ENCODE measurements at regions not wholly inside any gene's neighbourhood (a gene's known extent, or its start where the extent isn't known, plus 50 kb on each side); places are given as distances from the start of the nearest gene placed in this dataset.
"Not testable (repeated sequence)": the region's sequence is repeated elsewhere in the genome, so short reads cannot be mapped to it uniquely, and the experiment has no call there.

DNA sequence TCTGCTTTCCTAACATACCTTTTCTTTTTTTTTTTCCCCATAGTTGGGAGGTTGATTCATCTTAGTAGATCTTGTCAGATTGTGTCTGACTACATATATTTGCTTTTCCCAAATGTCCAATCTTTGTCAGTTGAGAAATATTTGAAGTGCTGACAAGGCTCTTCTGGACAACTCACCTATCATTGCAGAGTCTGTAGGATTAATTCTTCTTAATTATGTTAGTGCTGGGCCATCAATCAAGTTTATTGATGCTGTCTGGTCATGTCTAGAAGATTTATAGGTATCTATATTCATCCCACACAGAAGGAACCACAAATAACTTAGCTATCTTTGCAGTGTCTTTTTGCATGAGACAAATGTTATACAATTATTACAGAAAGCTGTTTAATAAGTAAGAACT is 310.6 kb downstream of the ACTR3B start:
- ChIA-PET CTCF (no interaction called here), POLR2A (no interaction called here)
- H3K27me3 ChIP-seq (ENCODE audit: control insufficient read depth, insufficient read depth, low read length), result no peaks in the 10 kb centered on the region
- TF ChIP-seq, protein P1, sequence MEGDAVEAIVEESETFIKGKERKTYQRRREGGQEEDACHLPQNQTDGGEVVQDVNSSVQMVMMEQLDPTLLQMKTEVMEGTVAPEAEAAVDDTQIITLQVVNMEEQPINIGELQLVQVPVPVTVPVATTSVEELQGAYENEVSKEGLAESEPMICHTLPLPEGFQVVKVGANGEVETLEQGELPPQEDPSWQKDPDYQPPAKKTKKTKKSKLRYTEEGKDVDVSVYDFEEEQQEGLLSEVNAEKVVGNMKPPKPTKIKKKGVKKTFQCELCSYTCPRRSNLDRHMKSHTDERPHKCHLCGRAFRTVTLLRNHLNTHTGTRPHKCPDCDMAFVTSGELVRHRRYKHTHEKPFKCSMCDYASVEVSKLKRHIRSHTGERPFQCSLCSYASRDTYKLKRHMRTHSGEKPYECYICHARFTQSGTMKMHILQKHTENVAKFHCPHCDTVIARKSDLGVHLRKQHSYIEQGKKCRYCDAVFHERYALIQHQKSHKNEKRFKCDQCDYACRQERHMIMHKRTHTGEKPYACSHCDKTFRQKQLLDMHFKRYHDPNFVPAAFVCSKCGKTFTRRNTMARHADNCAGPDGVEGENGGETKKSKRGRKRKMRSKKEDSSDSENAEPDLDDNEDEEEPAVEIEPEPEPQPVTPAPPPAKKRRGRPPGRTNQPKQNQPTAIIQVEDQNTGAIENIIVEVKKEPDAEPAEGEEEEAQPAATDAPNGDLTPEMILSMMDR (IDR thresholded peaks at IDR 0.05; ENCODE audit: insufficient read depth, low read depth, low read length), result no peak
- H3K4me3 ChIP-seq (ENCODE audit: low read depth, low read length), result no peak overlapping the region
- H3K36me3 ChIP-seq (ENCODE audit: control insufficient read depth, insufficient read depth, low read length), result no peaks in the 10 kb centered on the region
- no peak for DNase-seq (ENCODE audit: low read depth)

DNA sequence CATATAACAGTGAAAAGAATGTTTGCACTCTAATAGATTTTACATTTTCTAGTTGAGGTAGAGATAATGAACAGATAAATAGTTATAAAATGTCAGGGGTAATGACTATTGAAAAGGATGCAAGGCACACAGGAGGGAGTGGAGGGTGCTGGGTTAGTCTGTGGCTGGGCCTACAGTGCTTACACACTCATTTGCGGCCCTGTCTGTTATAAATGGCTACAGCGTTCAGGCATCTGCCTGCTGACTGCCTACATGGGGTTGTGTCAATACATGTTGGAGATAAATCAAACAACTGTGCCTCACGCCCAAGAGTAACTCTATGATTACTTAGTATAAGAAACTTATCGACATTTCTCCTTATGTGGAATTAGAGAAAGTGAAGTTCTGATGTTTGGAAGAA is 313.3 kb downstream of the ACTR3B start:
- Histone ChIP-seq H3K4me3 (ENCODE audit: low read depth, low read length) (no peak overlapping the region), H3K36me3 (ENCODE audit: control insufficient read depth, insufficient read depth, low read length) (no peaks in the 10 kb centered on the region), H3K27me3 (ENCODE audit: control insufficient read depth, insufficient read depth, low read length) (no peaks in the 10 kb centered on the region)
- no peak for DNase-seq (ENCODE audit: low read depth)
- ChIA-PET CTCF (no interaction called here), POLR2A (no interaction called here)
- TF ChIP-seq, protein P1 (IDR thresholded peaks at IDR 0.05; ENCODE audit: insufficient read depth, low read depth, low read length), result no peak

DNA sequence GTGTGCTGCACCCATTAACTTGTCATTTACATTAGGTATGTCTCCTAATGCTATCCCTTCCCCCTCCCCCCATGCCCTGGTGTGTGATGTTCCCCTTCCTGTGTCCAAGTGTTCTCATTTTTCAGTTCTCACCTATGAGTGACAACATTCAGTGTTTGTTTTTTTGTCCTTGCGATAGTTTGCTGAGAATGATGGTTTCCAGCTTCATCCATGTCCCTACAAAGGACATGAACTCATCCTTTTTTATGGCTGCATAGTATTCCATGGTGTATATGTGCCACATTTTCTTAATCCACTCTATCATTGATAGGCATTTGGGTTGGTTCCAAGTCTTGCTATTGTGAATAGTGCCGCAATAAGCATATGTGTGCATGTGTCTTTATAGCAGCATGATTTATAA is 316.7 kb downstream of the ACTR3B start:
- POLR2A ChIA-PET; DNase-seq (ENCODE audit: low read depth); H3K27me3 ChIP-seq (ENCODE audit: control insufficient read depth, insufficient read depth, low read length); H3K4me3 ChIP-seq (ENCODE audit: low read depth, low read length); H3K36me3 ChIP-seq (ENCODE audit: control insufficient read depth, insufficient read depth, low read length): not testable (repeated sequence)
- CTCF ChIA-PET, result interaction anchor here (0.6 kb wide), 1 partner anchor 1702 kb away, joined by 3 read pairs; no protein-coding TSS in a partner anchor

DNA sequence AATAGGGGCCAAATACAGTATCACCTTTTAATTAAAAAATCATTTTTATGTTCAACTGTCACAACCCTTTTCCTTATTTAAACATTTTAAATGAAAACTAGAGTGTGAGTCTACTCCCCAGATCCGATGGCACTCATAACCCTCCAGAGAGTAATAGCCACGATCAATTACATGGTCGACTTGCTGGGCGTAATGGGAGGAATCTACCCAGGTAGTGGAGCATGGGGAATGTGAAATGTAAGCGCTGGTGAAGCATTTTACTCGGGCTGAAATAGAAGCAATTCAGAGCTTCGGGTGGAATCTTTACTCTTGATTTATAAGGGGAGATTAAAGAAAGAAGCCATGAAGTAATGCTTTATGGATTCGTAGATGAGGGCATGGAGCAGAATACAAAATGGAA is 321.9 kb downstream of the ACTR3B start:
- Histone ChIP-seq H3K27me3 (ENCODE audit: control insufficient read depth, insufficient read depth, low read length) (no peaks in the 10 kb centered on the region), H3K36me3 (ENCODE audit: control insufficient read depth, insufficient read depth, low read length) (no peaks in the 10 kb centered on the region), H3K4me3 (ENCODE audit: low read depth, low read length) (no peak overlapping the region)
- TF ChIP-seq, protein P1 (IDR thresholded peaks at IDR 0.05; ENCODE audit: insufficient read depth, low read depth, low read length), result no peak
- ChIA-PET POLR2A (no interaction called here), CTCF (no interaction called here)
- no peak for DNase-seq (ENCODE audit: low read depth)

DNA sequence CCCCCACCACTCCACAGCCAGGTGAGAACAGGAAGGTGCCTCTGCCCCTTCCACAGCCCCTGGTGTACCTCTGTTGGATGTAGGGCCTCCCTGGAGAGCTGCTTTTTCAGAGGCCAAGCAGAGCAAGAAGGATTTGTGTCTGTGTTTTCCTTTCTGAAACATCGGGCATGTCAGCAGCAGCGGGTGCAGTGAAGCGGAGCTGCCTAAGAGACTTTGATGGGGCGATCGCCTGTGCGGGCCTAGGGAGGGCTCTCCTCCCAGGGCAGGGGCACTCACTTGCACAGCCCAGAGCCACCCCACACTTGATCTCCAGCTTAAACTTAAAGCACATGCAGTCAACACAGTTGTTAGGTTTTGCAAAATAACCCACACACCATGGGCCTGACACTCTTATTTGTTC is 324.7 kb downstream of the ACTR3B start:
- POLR2A ChIA-PET, result no interaction called here
- Histone ChIP-seq H3K4me3 (ENCODE audit: low read depth, low read length) (no peak overlapping the region), H3K27me3 (ENCODE audit: control insufficient read depth, insufficient read depth, low read length) (no peaks in the 10 kb centered on the region), H3K36me3 (ENCODE audit: control insufficient read depth, insufficient read depth, low read length) (no peaks in the 10 kb centered on the region)
- no peak for DNase-seq (ENCODE audit: low read depth)
- CTCF ChIA-PET, result no interaction called here
- TF ChIP-seq, protein P1 (IDR thresholded peaks at IDR 0.05; ENCODE audit: insufficient read depth, low read depth, low read length), result no peak

DNA sequence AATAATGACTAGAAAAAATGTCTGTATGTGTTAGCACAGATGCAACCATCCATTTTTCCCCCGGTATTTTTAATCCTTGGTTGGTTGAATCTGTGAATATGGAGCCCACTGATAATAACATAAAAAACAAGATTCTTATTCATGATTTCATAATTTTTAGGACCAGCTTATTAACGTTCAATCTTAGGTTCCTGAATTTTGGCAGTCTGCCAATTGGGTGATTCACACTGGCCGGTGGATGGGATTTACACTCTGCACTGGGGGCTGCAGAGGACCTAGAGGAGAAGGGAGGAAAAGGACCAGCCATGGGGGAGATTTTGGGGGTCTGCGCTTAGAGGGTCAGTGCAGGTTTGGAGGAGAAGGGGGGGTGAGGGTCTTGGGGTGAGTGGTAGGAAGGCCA is 327.9 kb downstream of the ACTR3B start:
- ChIA-PET CTCF (no interaction called here), POLR2A (no interaction called here)
- Histone ChIP-seq H3K4me3 (ENCODE audit: low read depth, low read length) (no peak overlapping the region), H3K27me3 (ENCODE audit: control insufficient read depth, insufficient read depth, low read length) (no peaks in the 10 kb centered on the region), H3K36me3 (ENCODE audit: control insufficient read depth, insufficient read depth, low read length) (no peaks in the 10 kb centered on the region)
- TF ChIP-seq, protein P1 (IDR thresholded peaks at IDR 0.05; ENCODE audit: insufficient read depth, low read depth, low read length), result no peak
- DNase-seq (ENCODE audit: low read depth), result no peak

Data from BJ (cell line).